ENCODE measurements at regions not wholly inside any gene's neighbourhood (a gene's known extent, or its start where the extent isn't known, plus 50 kb on each side); places are given as distances from the start of the nearest gene placed in this dataset.
"Not testable (repeated sequence)": the region's sequence is repeated elsewhere in the genome, so short reads cannot be mapped to it uniquely, and the experiment has no call there.

GRCh38 chr7:131637859-131638258 lies 81.4 kb upstream of the PODXL start:
- no peak for DNase-seq (ENCODE audit: low read depth)

- no peak for DNase-seq (ENCODE audit: low read depth)
Measured at GRCh38 chr7:131636092-131636491, 79.7 kb upstream of the PODXL start.

- DNase-seq (ENCODE audit: low read depth), result not testable (repeated sequence)
Measured at GRCh38 chr7:131634197-131634596, 77.8 kb upstream of the PODXL start.

DNA sequence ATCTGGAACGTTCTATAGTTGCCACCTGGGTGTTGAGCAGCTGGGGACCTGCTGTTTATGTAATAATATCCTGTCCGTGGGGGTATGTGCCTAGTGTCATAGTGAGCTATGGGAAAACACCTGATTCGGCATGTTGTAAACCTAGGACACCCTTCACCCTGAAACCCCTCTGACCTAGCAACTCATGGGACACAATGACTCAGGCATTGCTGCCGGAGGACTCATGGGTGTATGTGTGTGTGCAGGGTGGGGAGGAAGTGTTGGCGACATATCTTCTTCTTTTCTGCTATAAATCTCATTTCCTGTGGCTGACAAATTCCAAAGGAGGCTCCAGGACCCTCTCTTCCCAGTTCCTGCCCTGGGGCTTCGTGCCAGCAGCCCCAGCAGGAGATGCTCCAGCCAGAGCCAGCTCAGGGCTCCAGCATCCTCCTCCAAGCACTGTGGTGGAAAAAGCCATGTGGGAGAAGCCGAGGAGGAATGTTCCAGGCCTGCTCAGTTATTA lies 77.0 kb upstream of the PODXL start:
- peak; percentile 58 for DNase-seq (ENCODE audit: low read depth)

- DNase-seq (ENCODE audit: low read depth), result no peak
Measured at GRCh38 chr7:131630427-131630826, 74.0 kb upstream of the PODXL start.

- DNase-seq (ENCODE audit: low read depth), result no peak
Measured at GRCh38 chr7:131629217-131629882, 72.9 kb upstream of the PODXL start.

- no peak for DNase-seq (ENCODE audit: low read depth)
Measured at GRCh38 chr7:131628634-131629033, 72.2 kb upstream of the PODXL start.

GRCh38 chr7:131627735-131628190 lies 71.3 kb upstream of the PODXL start:
- DNase-seq (ENCODE audit: low read depth), result no peak

- no peak for DNase-seq (ENCODE audit: low read depth)
Measured at GRCh38 chr7:131626643-131627042, 70.2 kb upstream of the PODXL start.

GRCh38 chr7:131625817-131626372 lies 69.5 kb upstream of the PODXL start:
- DNase-seq (ENCODE audit: low read depth), result peak; percentile 84

DNA sequence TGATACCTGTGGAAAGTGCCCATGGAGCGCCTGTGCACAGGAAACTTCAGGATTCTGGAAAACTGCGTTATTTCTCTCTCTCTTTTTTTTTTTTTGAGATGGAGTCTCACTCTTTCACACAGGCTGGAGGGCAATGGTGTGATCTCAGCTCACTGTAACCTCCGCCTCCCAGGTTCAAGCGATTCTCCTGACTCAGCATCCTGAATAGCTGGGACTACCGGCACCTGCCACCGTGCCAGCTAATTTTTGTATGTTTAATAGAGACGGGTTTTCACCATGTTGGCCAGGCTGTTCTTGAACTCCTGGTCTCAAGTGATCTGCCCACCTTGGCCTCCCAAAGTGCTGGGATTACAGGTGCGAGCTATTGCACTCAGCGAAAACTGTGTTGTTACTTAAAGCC lies 68.9 kb upstream of the PODXL start:
- not testable (repeated sequence) for DNase-seq (ENCODE audit: low read depth)

GRCh38 chr7:131624536-131624935 lies 68.1 kb upstream of the PODXL start:
- DNase-seq (ENCODE audit: low read depth), result no peak

DNA sequence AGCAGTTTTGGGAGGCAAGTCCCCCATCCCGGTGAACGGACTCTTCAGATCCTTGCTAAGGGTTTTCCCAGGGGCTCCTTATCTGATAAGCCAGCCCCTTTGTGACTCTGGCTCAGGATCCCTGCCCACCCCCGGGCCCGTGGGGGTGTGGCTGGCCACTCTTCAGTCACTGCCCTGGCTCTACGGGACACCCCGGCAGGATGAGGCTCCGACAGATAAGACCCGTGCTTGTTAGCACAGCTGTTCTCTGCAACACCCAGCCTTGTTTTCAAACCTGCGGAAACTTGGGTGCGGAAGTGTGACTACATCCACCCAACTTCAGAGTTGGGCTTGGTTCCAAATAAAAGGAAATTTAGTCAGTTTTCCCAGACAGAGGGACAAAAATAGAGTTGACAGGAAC lies 66.7 kb upstream of the PODXL start:
- no peak for DNase-seq (ENCODE audit: low read depth)

- DNase-seq (ENCODE audit: low read depth), result no peak
Measured at GRCh38 chr7:131621652-131622051, 65.2 kb upstream of the PODXL start.

DNA sequence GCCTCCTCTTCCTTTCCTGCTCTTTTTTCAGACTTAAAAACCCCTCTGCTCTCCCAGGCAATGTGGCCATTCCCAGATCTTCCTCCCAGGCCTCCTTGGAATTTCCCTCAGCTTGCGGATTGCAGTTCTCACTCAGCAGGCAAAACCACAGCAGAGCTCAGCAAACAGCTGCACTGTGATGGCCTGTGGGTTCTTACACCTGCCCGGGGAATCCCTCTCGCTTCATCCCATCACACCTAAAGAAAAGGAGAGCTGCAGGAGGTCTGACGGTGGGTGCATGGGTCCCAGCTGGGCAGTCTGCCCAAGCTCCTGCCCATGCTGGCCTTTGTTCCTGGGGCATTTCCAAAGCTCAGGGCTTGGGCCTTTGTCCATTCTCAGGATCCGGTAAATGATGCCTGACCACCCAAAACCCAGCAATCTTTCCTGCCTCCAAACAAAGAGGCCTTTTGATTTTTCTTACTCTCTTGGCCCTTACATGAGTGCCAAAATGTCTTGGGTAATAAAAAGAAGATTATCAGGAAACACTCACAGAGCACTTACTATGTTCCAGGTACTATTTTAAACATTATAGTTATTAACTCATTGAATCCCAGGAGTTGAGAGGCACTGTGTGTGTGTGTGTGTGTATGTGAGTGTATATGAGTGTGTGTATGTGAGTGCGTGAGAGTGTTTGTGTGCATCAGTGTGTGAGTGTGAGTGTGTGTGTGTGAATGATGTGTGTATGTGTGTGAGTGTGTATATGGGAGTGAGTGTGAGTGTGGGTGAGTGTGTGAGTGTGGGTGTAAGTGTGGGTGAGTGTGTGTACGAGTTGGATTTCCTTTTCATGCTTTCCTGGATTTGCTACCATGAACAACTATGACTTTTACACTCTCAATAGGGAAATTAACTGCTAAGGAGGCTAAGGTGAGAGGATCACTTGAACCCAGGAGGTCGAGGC lies 64.5 kb upstream of the PODXL start:
- DNase-seq (ENCODE audit: low read depth), result no peak

- DNase-seq (ENCODE audit: low read depth), result no peak
Measured at GRCh38 chr7:131619336-131620305, 63.2 kb upstream of the PODXL start.

- no peak for DNase-seq (ENCODE audit: low read depth)
Measured at GRCh38 chr7:131618391-131618790, 62.0 kb upstream of the PODXL start.

DNA sequence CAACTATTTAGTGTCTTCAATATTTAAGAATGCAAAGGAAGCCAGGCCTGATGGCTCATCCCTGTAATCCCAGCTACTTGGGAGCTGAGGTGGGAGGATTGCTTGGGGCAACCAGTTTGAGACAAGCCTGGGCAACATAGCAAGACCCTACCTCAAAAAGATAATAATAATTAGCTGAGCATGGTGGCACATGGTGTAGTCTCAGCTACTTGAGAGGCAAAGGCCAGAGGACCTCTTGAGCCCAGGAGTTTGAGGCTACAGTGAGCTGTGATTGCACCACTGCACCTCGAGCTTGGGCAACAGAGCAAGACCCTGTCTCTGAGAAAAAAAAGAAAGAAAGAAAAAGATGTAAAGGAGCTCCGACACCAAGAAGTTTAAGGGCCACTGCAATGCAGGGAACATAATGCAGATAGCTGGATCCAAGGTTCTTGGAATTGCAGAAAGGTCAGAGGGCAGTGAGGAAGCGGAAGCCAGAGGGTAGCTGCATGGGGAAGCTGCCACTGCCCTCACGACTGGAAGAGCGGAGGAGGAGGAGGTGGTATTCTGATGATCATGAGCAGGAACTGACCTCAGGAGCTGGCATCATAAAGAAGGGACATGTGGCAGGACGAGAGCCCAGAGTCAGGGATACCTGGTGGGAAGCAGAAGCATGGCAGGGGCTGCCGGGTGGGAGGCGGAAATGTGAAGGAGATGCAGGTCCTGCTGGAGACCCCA lies 60.2 kb upstream of the PODXL start:
- no peak for DNase-seq (ENCODE audit: low read depth)

DNA sequence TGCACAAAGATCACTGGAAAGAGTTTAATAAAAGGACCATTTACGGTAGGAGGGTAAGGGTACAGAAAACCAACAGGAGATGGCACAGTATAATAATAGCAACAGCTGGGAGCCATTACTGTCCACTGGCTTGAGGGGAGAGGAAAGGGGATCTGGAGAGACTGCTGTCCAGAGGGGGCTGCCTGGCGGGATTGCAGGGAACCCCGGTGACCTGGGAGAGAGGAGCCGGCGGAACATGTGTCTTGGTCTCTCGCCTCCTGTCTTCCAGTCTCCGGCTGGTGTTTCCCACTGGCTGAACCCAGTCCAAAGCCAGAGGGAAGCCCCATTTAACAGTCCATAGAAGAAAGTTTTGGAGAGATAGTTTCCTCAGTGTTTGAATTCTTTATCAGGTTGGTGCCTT lies 57.5 kb upstream of the PODXL start:
- no peak for DNase-seq (ENCODE audit: low read depth)

DNA sequence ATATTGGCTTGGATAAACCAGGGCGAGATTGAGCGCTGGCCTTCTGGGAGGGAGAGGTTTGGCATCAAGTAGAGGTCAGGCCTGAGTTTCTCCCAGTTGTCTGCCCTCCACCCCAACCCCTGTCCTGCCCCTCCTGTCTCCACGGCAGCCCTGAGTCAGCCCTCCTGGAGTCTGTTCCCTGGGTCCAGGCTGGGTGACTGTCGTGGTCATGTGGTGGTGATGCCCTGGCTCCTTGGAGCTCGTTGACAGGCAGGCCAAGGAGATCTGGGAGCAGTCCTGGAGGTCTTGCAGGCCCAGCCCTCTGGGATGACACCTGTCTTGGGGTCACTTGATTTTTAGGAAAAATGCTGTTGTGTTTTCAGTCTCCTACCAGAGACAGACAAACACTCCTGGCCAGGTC lies 53.6 kb upstream of the PODXL start:
- DNase-seq (ENCODE audit: low read depth), result no peak

DNA sequence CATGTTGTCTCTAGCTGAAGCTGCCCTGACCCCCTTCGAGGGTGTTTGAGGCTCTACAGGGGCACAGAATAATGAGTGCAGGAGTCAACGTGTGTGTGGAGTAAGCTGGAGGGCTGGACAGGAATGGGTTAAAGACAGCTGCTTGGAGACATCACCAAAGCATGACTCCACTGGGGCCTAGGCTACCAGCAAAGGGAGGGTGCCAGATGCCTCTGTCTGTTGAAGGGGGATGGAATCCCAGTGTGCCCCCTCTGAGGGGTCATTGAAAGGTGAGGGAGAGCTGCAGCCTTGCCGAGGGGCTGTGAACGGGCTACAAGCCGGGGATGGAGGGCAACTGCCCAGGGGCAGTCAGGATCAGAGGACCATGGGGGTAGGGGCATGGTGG lies 51.7 kb upstream of the PODXL start:
- no peak for DNase-seq (ENCODE audit: low read depth)
